HG03280 (cell line): ENCODE measurements at regions not wholly inside any gene's neighbourhood (a gene's known extent, or its start where the extent isn't known, plus 50 kb on each side); places are given as distances from the start of the nearest gene placed in this dataset.
"Not testable (repeated sequence)": the region's sequence is repeated elsewhere in the genome, so short reads cannot be mapped to it uniquely, and the experiment has no call there.

Experiments used
- ATAC-seq: cut with Tn5 transposase; IDR thresholded peaks from one replicate; pipeline ENCODE4 v1.9.1; 2021; ENCODE audit warnings: mild to moderate bottlenecking, moderate library complexity; ENCODE audit not compliant: unreplicated experiment

- ATAC-seq: no peak
These were observed 325.0 kb downstream of the OXSM start for GRCh38 chr3:26114851-26115250.

- no peak for ATAC-seq
These were observed 328.3 kb downstream of the OXSM start for GRCh38 chr3:26118165-26118564.

- ATAC-seq: no peak
These were observed 343.1 kb downstream of the OXSM start for GRCh38 chr3:26132942-26133341.

GRCh38 chr3:26141296-26141695 lies 351.4 kb downstream of the OXSM start:
- ATAC-seq: no peak

- no peak for ATAC-seq
These were observed 355.9 kb downstream of the OXSM start for GRCh38 chr3:26145769-26146168.

GRCh38 chr3:26157428-26157827 lies 367.5 kb downstream of the OXSM start:
- ATAC-seq: not testable (repeated sequence)

GRCh38 chr3:26171006-26171405 lies 381.1 kb downstream of the OXSM start:
- ATAC-seq: no peak

- ATAC-seq: no peak
These were observed 401.7 kb downstream of the OXSM start for GRCh38 chr3:26191556-26191955.

- no peak for ATAC-seq
These were observed 403.7 kb downstream of the OXSM start for GRCh38 chr3:26193558-26193957.

GRCh38 chr3:26196781-26197180 lies 406.9 kb downstream of the OXSM start:
- no peak for ATAC-seq

- ATAC-seq: no peak
These were observed 408.7 kb downstream of the OXSM start for GRCh38 chr3:26198609-26199008.

- ATAC-seq: no peak
These were observed 412.3 kb downstream of the OXSM start for GRCh38 chr3:26202169-26202568.

- ATAC-seq: no peak
These were observed 415.6 kb downstream of the OXSM start for GRCh38 chr3:26205475-26205874.

GRCh38 chr3:26208201-26208600 lies 414.4 kb upstream of the LRRC3B start:
- ATAC-seq: no peak

- ATAC-seq: no peak
These were observed 392.8 kb upstream of the LRRC3B start for GRCh38 chr3:26229801-26230200.

GRCh38 chr3:26233374-26233773 lies 389.2 kb upstream of the LRRC3B start:
- no peak for ATAC-seq

- no peak for ATAC-seq
These were observed 386.0 kb upstream of the LRRC3B start for GRCh38 chr3:26236531-26236930.

- no peak for ATAC-seq
These were observed 385.4 kb upstream of the LRRC3B start for GRCh38 chr3:26237036-26237682.

GRCh38 chr3:26244586-26244985 lies 378.0 kb upstream of the LRRC3B start:
- ATAC-seq: not testable (repeated sequence)

- no peak for ATAC-seq
These were observed 377.3 kb upstream of the LRRC3B start for GRCh38 chr3:26245236-26245635.

- ATAC-seq: no peak
These were observed 375.7 kb upstream of the LRRC3B start for GRCh38 chr3:26246901-26247300.

GRCh38 chr3:26247712-26248111 lies 374.9 kb upstream of the LRRC3B start:
- ATAC-seq: no peak

GRCh38 chr3:26252001-26252400 lies 370.6 kb upstream of the LRRC3B start:
- ATAC-seq: no peak
